ENCODE measurements at regions not wholly inside any gene's neighbourhood (a gene's known extent, or its start where the extent isn't known, plus 50 kb on each side); places are given as distances from the start of the nearest gene placed in this dataset.

DNA sequence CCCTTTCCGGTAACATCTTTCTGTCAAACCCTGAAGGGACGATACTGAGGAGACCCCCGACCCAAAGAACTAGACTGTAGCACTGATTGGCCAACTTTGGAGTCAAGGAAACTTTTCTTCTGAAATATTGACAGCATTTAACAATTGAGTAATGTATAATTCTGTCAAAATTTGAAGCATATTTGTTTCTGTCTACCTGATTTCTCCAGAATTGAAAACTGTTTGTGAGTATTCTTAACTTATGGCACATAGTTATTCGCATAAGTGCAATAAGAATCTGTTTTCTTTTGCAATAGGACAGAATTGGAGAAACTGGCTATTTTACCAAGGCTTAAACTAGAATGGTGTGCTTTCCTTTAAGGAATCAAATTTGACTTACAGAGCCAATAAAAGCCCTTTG, 267.1 kb upstream of the FOXN3 start:
- no peak overlapping the region for H3K4me3 ChIP-seq (ENCODE audit: control extremely low read depth in 1 of 5, extremely low read depth in 1 of 5, insufficient read depth in 1 of 5, low read depth in 2 of 5, low read length in 4 of 5)
- ATAC-seq (ENCODE audit: low read depth) (no peak), DNase-seq (no peak)
- no peaks in the 10 kb centered on the region for H3K79me2 ChIP-seq (ENCODE audit: control insufficient read depth, insufficient read depth, low read length)
- H3K4me3 Mint-ChIP-seq = no peak overlapping the region
- CTCF ChIA-PET = no interaction called here
- no peaks in the 10 kb centered on the region for H4K20me1 ChIP-seq (ENCODE audit: control insufficient read depth, insufficient read depth, low read length, poor library complexity, severe bottlenecking)
- POLR2A ChIA-PET = no interaction called here
- TF ChIP-seq, protein P1, sequence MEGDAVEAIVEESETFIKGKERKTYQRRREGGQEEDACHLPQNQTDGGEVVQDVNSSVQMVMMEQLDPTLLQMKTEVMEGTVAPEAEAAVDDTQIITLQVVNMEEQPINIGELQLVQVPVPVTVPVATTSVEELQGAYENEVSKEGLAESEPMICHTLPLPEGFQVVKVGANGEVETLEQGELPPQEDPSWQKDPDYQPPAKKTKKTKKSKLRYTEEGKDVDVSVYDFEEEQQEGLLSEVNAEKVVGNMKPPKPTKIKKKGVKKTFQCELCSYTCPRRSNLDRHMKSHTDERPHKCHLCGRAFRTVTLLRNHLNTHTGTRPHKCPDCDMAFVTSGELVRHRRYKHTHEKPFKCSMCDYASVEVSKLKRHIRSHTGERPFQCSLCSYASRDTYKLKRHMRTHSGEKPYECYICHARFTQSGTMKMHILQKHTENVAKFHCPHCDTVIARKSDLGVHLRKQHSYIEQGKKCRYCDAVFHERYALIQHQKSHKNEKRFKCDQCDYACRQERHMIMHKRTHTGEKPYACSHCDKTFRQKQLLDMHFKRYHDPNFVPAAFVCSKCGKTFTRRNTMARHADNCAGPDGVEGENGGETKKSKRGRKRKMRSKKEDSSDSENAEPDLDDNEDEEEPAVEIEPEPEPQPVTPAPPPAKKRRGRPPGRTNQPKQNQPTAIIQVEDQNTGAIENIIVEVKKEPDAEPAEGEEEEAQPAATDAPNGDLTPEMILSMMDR (IDR thresholded peaks at IDR 0.05) = no peak
- no peak for TF ChIP-seq EZH2 (IDR thresholded peaks at IDR 0.05; ENCODE audit: borderline replicate concordance, insufficient read depth, low read depth, low read length, poor library complexity, severe bottlenecking)
- H3K4me1 ChIP-seq (ENCODE audit: control insufficient read depth in 2 of 2, insufficient read depth in 2 of 2, low read length in 2 of 2) = peaks cover 28 to 30% of the 10 kb centered on the region in 2 donors
- no peak overlapping the region for H3K27ac ChIP-seq (ENCODE audit: low read length in 2 of 2)
- no peaks in the 10 kb centered on the region for H3K27me3 Mint-ChIP-seq
- H3K27ac Mint-ChIP-seq = no peak overlapping the region
- intact Hi-C loops (cut with micrococcal nuclease) = loop anchor here (5.0 to 10.0 kb wide), 2 partner anchors 38 to 59 kb away; no protein-coding TSS in a partner anchor
- H2AFZ ChIP-seq (ENCODE audit: insufficient read depth, low read depth, low read length, poor library complexity, severe bottlenecking) = no peak overlapping the region
- H3K9me3 ChIP-seq (ENCODE audit: control extremely low read depth in 1 of 3, control insufficient read depth in 2 of 3, insufficient read depth in 1 of 3, low read length in 2 of 3) = peaks cover 0 to 25% (median 16%) of the 10 kb centered on the region in 3 donors
- no peaks in the 10 kb centered on the region for H3K27me3 ChIP-seq (replicated peaks in 1 of 4; ENCODE audit: control extremely low read depth in 1 of 4, control insufficient read depth in 3 of 4, insufficient read depth in 4 of 4, low read length in 3 of 4)
- H3K36me3 ChIP-seq (replicated peaks in 1 of 2; ENCODE audit: control extremely low read depth in 1 of 2, control insufficient read depth in 1 of 2, extremely low read depth in 1 of 2, insufficient read depth in 2 of 2, low read length in 1 of 2) = no peaks in the 10 kb centered on the region
- WGBS (ENCODE audit: insufficient coverage) = 100% methylated on average over 2 of the region's 4 CpGs
- H3K9me3 Mint-ChIP-seq (ENCODE audit: insufficient read depth) = peaks cover 7% of the 10 kb centered on the region
- no peak overlapping the region for H3K4me2 ChIP-seq (replicated peaks; ENCODE audit: low read depth, low read length, poor library complexity, severe bottlenecking)
- peaks cover 30% of the 10 kb centered on the region for H3K4me1 Mint-ChIP-seq
- no peak overlapping the region for H3K9ac ChIP-seq (ENCODE audit: low read length)

DNA sequence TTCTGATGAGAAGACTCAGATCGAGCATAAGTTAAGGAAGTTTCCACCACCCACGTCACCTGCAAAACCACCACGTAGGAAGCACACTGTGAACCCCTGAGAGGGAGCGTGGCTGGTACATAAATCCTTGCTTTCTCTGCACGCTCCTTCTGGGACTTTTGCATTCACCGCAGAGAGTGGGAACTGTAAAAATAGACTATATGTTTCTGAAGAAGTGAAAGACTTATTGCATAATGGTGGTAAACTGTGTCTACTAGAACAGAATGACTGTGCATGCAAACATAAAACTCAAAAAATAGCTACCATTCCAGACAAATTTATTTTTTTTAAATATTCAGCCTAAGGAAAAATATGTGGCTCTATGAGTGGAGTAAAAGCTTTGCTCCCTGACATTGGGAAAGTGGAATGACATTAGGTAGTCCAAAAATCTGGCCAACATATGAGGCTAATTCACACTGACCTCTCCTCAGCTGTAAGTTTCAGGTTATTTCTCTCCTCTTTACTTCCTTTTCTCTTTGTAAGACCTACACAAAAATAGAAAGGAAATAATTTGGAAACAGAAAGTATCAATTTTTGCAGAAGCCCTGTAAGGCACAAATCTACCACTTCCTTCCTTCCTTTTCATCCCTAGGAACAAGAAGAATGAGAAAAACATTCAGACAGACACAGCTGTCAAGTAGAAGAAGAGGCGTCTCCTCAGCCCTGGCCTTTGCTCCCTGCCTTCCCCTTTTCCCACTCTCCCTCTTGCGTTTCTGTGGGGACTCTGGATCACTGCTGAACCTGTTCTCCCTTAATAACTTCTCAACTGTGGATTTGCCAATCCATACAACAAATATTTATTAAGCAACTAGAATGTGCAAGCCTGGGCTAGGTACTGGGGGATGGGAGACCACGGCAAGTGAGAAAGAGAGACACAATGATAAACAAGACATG, 264.3 kb upstream of the FOXN3 start:
- ChIA-PET CTCF (interaction anchor here (0.6 to 1.2 kb wide), 3 partner anchors 19 to 33 kb away, joined by 3 to 4 read pairs (median 3); no protein-coding TSS in a partner anchor), POLR2A (interaction anchor here (0.5 to 0.7 kb wide), 2 partner anchors 58 to 81 kb away, joined by 3 read pairs; no protein-coding TSS in a partner anchor)
- H3K27ac Mint-ChIP-seq = peak overlapping the region; percentile 74
- Histone ChIP-seq H3K9me3 (ENCODE audit: control extremely low read depth in 1 of 3, control insufficient read depth in 2 of 3, insufficient read depth in 1 of 3, low read length in 2 of 3) (peaks cover 0 to 11% (median 7%) of the 10 kb centered on the region in 3 donors), H3K4me2 (replicated peaks; ENCODE audit: low read depth, low read length, poor library complexity, severe bottlenecking) (peak overlapping the region; percentile 73), H4K20me1 (ENCODE audit: control insufficient read depth, insufficient read depth, low read length, poor library complexity, severe bottlenecking) (no peaks in the 10 kb centered on the region), H3K36me3 (replicated peaks in 1 of 2; ENCODE audit: control extremely low read depth in 1 of 2, control insufficient read depth in 1 of 2, extremely low read depth in 1 of 2, insufficient read depth in 2 of 2, low read length in 1 of 2) (no peaks in the 10 kb centered on the region), H2AFZ (ENCODE audit: insufficient read depth, low read depth, low read length, poor library complexity, severe bottlenecking) (peak overlapping the region; percentile 41), H3K27me3 (replicated peaks in 1 of 4; ENCODE audit: control extremely low read depth in 1 of 4, control insufficient read depth in 3 of 4, insufficient read depth in 4 of 4, low read length in 3 of 4) (no peaks in the 10 kb centered on the region), H3K79me2 (ENCODE audit: control insufficient read depth, insufficient read depth, low read length) (no peaks in the 10 kb centered on the region), H3K9ac (ENCODE audit: low read length) (peak overlapping the region; percentile 47), H3K4me1 (ENCODE audit: control insufficient read depth in 2 of 2, insufficient read depth in 2 of 2, low read length in 2 of 2) (peaks cover 28 to 30% of the 10 kb centered on the region in 2 donors), H3K4me3 (ENCODE audit: control extremely low read depth in 1 of 5, extremely low read depth in 1 of 5, insufficient read depth in 1 of 5, low read depth in 2 of 5, low read length in 4 of 5) (peak overlapping the region in 2 of 5 experiments; percentile 18 to 38), H3K27ac (ENCODE audit: low read length in 2 of 2) (peak overlapping the region; percentile 45 to 72)
- TF ChIP-seq, protein P1 (IDR thresholded peaks at IDR 0.05) = no peak
- TF ChIP-seq EZH2 (IDR thresholded peaks at IDR 0.05; ENCODE audit: borderline replicate concordance, insufficient read depth, low read depth, low read length, poor library complexity, severe bottlenecking) = no peak
- DNase-seq (peak; percentile 41), ATAC-seq (ENCODE audit: low read depth) (peak; percentile 51)
- H3K27me3 Mint-ChIP-seq = no peaks in the 10 kb centered on the region
- H3K4me1 Mint-ChIP-seq = peaks cover 28% of the 10 kb centered on the region
- no CpG with 5 or more reads among the region's 9 CpGs for WGBS (ENCODE audit: insufficient coverage)
- intact Hi-C loops (cut with micrococcal nuclease) = loop anchor here (5.0 to 10.0 kb wide), 2 partner anchors 41 to 57 kb away; no protein-coding TSS in a partner anchor
- no peaks in the 10 kb centered on the region for H3K9me3 Mint-ChIP-seq (ENCODE audit: insufficient read depth)
- peak overlapping the region; percentile 62 for H3K4me3 Mint-ChIP-seq

Measured in B cell (primary cell).